ENCODE measurements at regions not wholly inside any gene's neighbourhood (a gene's known extent, or its start where the extent isn't known, plus 50 kb on each side); places are given as distances from the start of the nearest gene placed in this dataset.
"Not testable (repeated sequence)": the region's sequence is repeated elsewhere in the genome, so short reads cannot be mapped to it uniquely, and the experiment has no call there.

GRCh38 chr11:38582151-38582550, 1984.1 kb upstream of the RAG2 start:
- DNase-seq (ENCODE audit: low read depth): no peak

GRCh38 chr11:38577769-38578168, 1979.7 kb upstream of the RAG2 start:
- no peak for DNase-seq (ENCODE audit: low read depth)

GRCh38 chr11:38562562-38562961, 1964.5 kb upstream of the RAG2 start:
- no peak for DNase-seq (ENCODE audit: low read depth)

- no peak for DNase-seq (ENCODE audit: low read depth)
Measured at GRCh38 chr11:38553148-38553547, 1955.1 kb upstream of the RAG2 start.

GRCh38 chr11:38547462-38547861, 1949.4 kb upstream of the RAG2 start:
- DNase-seq (ENCODE audit: low read depth): no peak

GRCh38 chr11:38543986-38544385, 1946.0 kb upstream of the RAG2 start:
- no peak for DNase-seq (ENCODE audit: low read depth)

GRCh38 chr11:38543311-38543710, 1945.3 kb upstream of the RAG2 start:
- DNase-seq (ENCODE audit: low read depth): no peak

GRCh38 chr11:38538866-38539680, 1941.0 kb upstream of the RAG2 start:
- no peak for DNase-seq (ENCODE audit: low read depth)

GRCh38 chr11:38530226-38530625, 1932.2 kb upstream of the RAG2 start:
- DNase-seq (ENCODE audit: low read depth): no peak

GRCh38 chr11:38524945-38525344, 1926.9 kb upstream of the RAG2 start:
- no peak for DNase-seq (ENCODE audit: low read depth)

GRCh38 chr11:38517991-38518390, 1920.0 kb upstream of the RAG2 start:
- DNase-seq (ENCODE audit: low read depth): no peak

- DNase-seq (ENCODE audit: low read depth): not testable (repeated sequence)
Measured at GRCh38 chr11:38512830-38513229, 1914.8 kb upstream of the RAG2 start.

GRCh38 chr11:38510041-38510440, 1912.0 kb upstream of the RAG2 start:
- no peak for DNase-seq (ENCODE audit: low read depth)

- DNase-seq (ENCODE audit: low read depth): no peak
Measured at GRCh38 chr11:38503876-38504275, 1905.8 kb upstream of the RAG2 start.

- DNase-seq (ENCODE audit: low read depth): no peak
Measured at GRCh38 chr11:38498721-38499120, 1900.7 kb upstream of the RAG2 start.

GRCh38 chr11:38491986-38492385, 1894.0 kb upstream of the RAG2 start:
- DNase-seq (ENCODE audit: low read depth): no peak

GRCh38 chr11:38481391-38481790, 1883.4 kb upstream of the RAG2 start:
- DNase-seq (ENCODE audit: low read depth): no peak

- DNase-seq (ENCODE audit: low read depth): no peak
Measured at GRCh38 chr11:38476808-38477575, 1879.0 kb upstream of the RAG2 start.

- no peak for DNase-seq (ENCODE audit: low read depth)
Measured at GRCh38 chr11:38461751-38462150, 1863.7 kb upstream of the RAG2 start.

GRCh38 chr11:38460896-38461295, 1862.9 kb upstream of the RAG2 start:
- no peak for DNase-seq (ENCODE audit: low read depth)

- DNase-seq (ENCODE audit: low read depth): no peak
Measured at GRCh38 chr11:38460429-38460828, 1862.4 kb upstream of the RAG2 start.

GRCh38 chr11:38456371-38456770, 1858.3 kb upstream of the RAG2 start:
- DNase-seq (ENCODE audit: low read depth): no peak

- DNase-seq (ENCODE audit: low read depth): no peak
Measured at GRCh38 chr11:38448284-38448683, 1850.2 kb upstream of the RAG2 start.
